GM12878 (cell line): ENCODE measurements at regions not wholly inside any gene's neighbourhood (a gene's known extent, or its start where the extent isn't known, plus 50 kb on each side); places are given as distances from the start of the nearest gene placed in this dataset.

Experiments used
- ATAC-seq: fragments of 200-7000 bp; cut with Tn5 transposase; 3 replicates; pipeline ENCODE4 v1.9.1; 2020; ENCODE audit warnings: mild to moderate bottlenecking, moderate library complexity
- BruUV-seq: library from RNA; stranded (reverse); fragments of 400-500 nt; replicated peaks from 2 replicates; lab custom pipeline; 2021; lab: Mats Ljungman, UMichigan
- CTCF ChIA-PET: fragments of 300-600 bp; sonication (Branson Sonifier 250); formaldehyde crosslinking; extraction: SDS; loops from one replicate; lab custom pipeline; 2021; ENCODE audit warnings: inconsistent platforms; lab: Yijun Ruan, JAX
- POLR2A ChIA-PET: fragments of 350-600 bp; formaldehyde crosslinking; extraction: SDS; loops from one replicate; lab custom pipeline; 2021; ENCODE audit warnings: inconsistent platforms; lab: Charles Lee
- RAD21 ChIA-PET: fragments of 300-600 bp; sonication (Branson Sonifier 250); formaldehyde crosslinking; loops from one replicate; lab custom pipeline; 2023; ENCODE audit warnings: antibody characterized with exemption; ENCODE audit not compliant: unreplicated experiment; lab: Charles Lee
- SMC1A ChIA-PET: fragments of 300-600 bp; sonication (Branson Sonifier 250); formaldehyde crosslinking; loops from one replicate; lab custom pipeline; 2023; ENCODE audit not compliant: unreplicated experiment, uncharacterized antibody; lab: Charles Lee
- DNase-seq: peaks from one replicate; pipeline ENCODE4 v3.0.0-alpha.2; 2011; ENCODE audit warnings: low read depth, low spot score
- FAIRE-seq: peaks from 3 replicates; lab custom pipeline; 2011; peaks lifted over from hg19 to GRCh38; lab: Jason Lieb, UNC
- H2AFZ ChIP-seq: 2 replicates; pipeline ENCODE4 v1.6.0; 2011; ENCODE audit warnings: low read depth, low read length, control low read depth; ENCODE audit not compliant: control insufficient read depth
- H3K27ac ChIP-seq: 2 replicates; pipeline ENCODE4 v1.5.1; 2011; ENCODE audit warnings: control low read depth; ENCODE audit not compliant: control insufficient read depth, insufficient read depth
- H3K27me3 ChIP-seq, 2 experiments: replicated peaks in 1 of 2; 2 replicates each; pipeline versions ENCODE4 v1.6.0 to v1.6.1; 2011; ENCODE audit warnings: low read length in 1 of 2; ENCODE audit not compliant: control insufficient read depth in 2 of 2, insufficient read depth in 2 of 2
- H3K36me3 ChIP-seq, 2 experiments: 2 replicates each; pipeline ENCODE4 v1.5.1; 2011; ENCODE audit warnings: low read length in 1 of 2; ENCODE audit not compliant: control insufficient read depth in 2 of 2, insufficient read depth in 2 of 2
- H3K4me1 ChIP-seq: 2 replicates; pipeline ENCODE4 v1.6.1; 2011; ENCODE audit warnings: mild to moderate bottlenecking, low read length, moderate library complexity, mixed read lengths; ENCODE audit not compliant: control insufficient read depth, insufficient read depth
- H3K4me2 ChIP-seq: 2 replicates; pipeline ENCODE4 v1.6.0; 2011; ENCODE audit warnings: control low read depth; ENCODE audit not compliant: control insufficient read depth, insufficient read depth
- H3K4me3 ChIP-seq: fragments of 200-600 bp; sonication (generic); 2 replicates; pipeline ENCODE4 v1.5.1; 2016
- H3K79me2 ChIP-seq: 2 replicates; pipeline ENCODE4 v1.6.0; 2011; ENCODE audit warnings: low read length; ENCODE audit not compliant: control insufficient read depth, insufficient read depth
- H3K9ac ChIP-seq: 2 replicates; pipeline ENCODE4 v1.8.0; 2011; ENCODE audit warnings: low read length, control low read depth, mixed read lengths; ENCODE audit not compliant: control insufficient read depth, insufficient read depth
- H3K9me3 ChIP-seq: replicated peaks from 3 replicates; pipeline ENCODE4 v1.5.1; 2011; ENCODE audit warnings: mild to moderate bottlenecking, low read length; ENCODE audit not compliant: control insufficient read depth, insufficient read depth
- H4K20me1 ChIP-seq: 2 replicates; pipeline ENCODE4 v1.6.0; 2011; ENCODE audit not compliant: control insufficient read depth, insufficient read depth
- ATF7 ChIP-seq: fragments of 450-650 bp; IDR thresholded peaks from 2 replicates; pipeline ENCODE4 v1.6.1; 2016; ENCODE audit warnings: low read depth, mild to moderate bottlenecking
- CBX3 ChIP-seq: fragments of 200-600 bp; sonication (generic); IDR thresholded peaks from 2 replicates; pipeline ENCODE4 v1.6.1; 2016; ENCODE audit warnings: low read depth, borderline replicate concordance
- CHD2 ChIP-seq: IDR thresholded peaks from 2 replicates; pipeline ENCODE4 v1.6.1; 2011; ENCODE audit warnings: low read depth, low read length, improper control_type of control experiment, borderline replicate concordance
- HDGF ChIP-seq: fragments of 450-650 bp; IDR thresholded peaks from 2 replicates; pipeline ENCODE4 v1.6.1; 2016; ENCODE audit warnings: antibody characterized with exemption
- IRF4 ChIP-seq: IDR thresholded peaks from 2 replicates; pipeline ENCODE4 v1.6.1; 2011; ENCODE audit warnings: low read depth, low read length
- KAT2A ChIP-seq: conservative IDR thresholded peaks from 2 replicates; pipeline ENCODE4 v1.6.1; 2011; ENCODE audit warnings: low read depth, low read length; ENCODE audit not compliant: control insufficient read depth
- SIN3A ChIP-seq: IDR thresholded peaks from 2 replicates; pipeline ENCODE4 v1.6.1; 2012; ENCODE audit warnings: low read depth, low read length, improper control_type of control experiment
- SMAD5 ChIP-seq: IDR thresholded peaks from 2 replicates; pipeline ENCODE4 v1.6.1; 2016; ENCODE audit warnings: antibody characterized with exemption, low read depth
- SREBF2 ChIP-seq: IDR thresholded peaks from 2 replicates; pipeline ENCODE4 v1.6.1; 2012; ENCODE audit warnings: mild to moderate bottlenecking, low read length
- WRNIP1 ChIP-seq: IDR thresholded peaks from 2 replicates; pipeline ENCODE4 v1.6.1; 2011; ENCODE audit warnings: low read depth, low read length, improper control_type of control experiment, borderline replicate concordance
- ZBTB40 ChIP-seq: fragments of 450-650 bp; IDR thresholded peaks from 2 replicates; pipeline ENCODE4 v1.6.1; 2016; ENCODE audit warnings: mild to moderate bottlenecking, moderate library complexity, borderline replicate concordance
- WGBS: methylation state at CpG from one replicate; pipeline ENCODE4 v1.1.6; 2016; ENCODE audit warnings: low lambda C conversion rate; ENCODE audit not compliant: insufficient replicate concordance, insufficient coverage; ENCODE audit errors: missing lambda C conversion rate; 5-methylcytosine and 5-hydroxymethylcytosine counted together
- in situ Hi-C: fragments of 300-500 bp; cut with MboI; formaldehyde crosslinking; loops from 9 replicates; pipeline ENCODE4 v1.14.3; 2018; ENCODE audit warnings: mixed read lengths
- intact Hi-C: fragments of 100-400 bp; cut with micrococcal nuclease; formaldehyde crosslinking; loops from one replicate; pipeline ENCODE4 v1.14.2; 2022; ENCODE audit not compliant: unreplicated experiment

DNA sequence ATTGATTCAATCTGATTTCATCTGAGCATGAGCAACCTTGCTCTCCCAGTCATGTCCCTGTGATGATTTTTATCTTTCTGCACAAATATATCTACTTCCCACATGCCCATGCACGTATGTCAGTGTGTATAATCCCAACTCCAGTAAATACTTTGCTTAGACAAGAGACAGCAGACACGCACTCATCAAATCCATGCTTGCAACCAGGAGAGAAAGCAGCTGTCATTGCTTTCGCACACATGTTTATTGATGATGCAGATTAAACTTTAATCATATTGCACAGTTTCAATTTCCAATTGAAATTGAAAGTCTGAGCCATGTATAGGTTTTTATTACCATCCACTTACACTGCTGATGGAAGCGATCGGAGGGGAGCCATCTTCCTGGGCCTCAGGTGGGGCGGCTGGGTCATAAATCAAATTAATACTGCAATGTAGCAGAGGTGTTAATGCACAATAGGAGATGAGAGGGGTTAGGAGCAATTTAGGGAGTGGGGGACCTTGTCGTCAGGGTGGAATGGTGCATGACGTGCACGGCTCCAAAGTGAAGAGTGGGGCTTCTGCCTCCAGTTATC lies 68.6 kb upstream of the SRRM4 start:
- in situ Hi-C loops (no loop called here), intact Hi-C loops (no loop called here)
- H2AFZ ChIP-seq = no peak overlapping the region
- H4K20me1 ChIP-seq = no peaks in the 10 kb centered on the region
- H3K4me2 ChIP-seq = no peak overlapping the region
- H3K9me3 ChIP-seq = no peaks in the 10 kb centered on the region
- H3K4me1 ChIP-seq = no peaks in the 10 kb centered on the region
- no peak for DNase-seq
- no peak overlapping the region for H3K4me3 ChIP-seq
- H3K36me3 ChIP-seq = no peaks in the 10 kb centered on the region
- 20% methylated on average over 9 of the region's 9 CpGs for WGBS
- ChIA-PET CTCF (no interaction called here), POLR2A (no interaction called here), SMC1A (no interaction called here), RAD21 (no interaction called here)
- H3K27ac ChIP-seq = no peak overlapping the region
- no peak overlapping the region for H3K9ac ChIP-seq
- no peak for ATAC-seq
- H3K27me3 ChIP-seq = no peaks in the 10 kb centered on the region
- BruUV-seq = no TSS peak
- FAIRE-seq = no peak
- no peak for TF ChIP-seq WRNIP1
- TF ChIP-seq HDGF = no peak
- no peak for TF ChIP-seq ZBTB40
- TF ChIP-seq SREBF2 = no peak
- TF ChIP-seq KAT2A = no peak
- TF ChIP-seq IRF4 = no peak
- no peak for TF ChIP-seq ATF7
- no peak for TF ChIP-seq SMAD5
- no peak for TF ChIP-seq SIN3A
- no peak for TF ChIP-seq CHD2
- no peak for TF ChIP-seq CBX3
- H3K79me2 ChIP-seq = no peaks in the 10 kb centered on the region
